ENCODE measurements at regions not wholly inside any gene's neighbourhood (a gene's known extent, or its start where the extent isn't known, plus 50 kb on each side); places are given as distances from the start of the nearest gene placed in this dataset.

DNA sequence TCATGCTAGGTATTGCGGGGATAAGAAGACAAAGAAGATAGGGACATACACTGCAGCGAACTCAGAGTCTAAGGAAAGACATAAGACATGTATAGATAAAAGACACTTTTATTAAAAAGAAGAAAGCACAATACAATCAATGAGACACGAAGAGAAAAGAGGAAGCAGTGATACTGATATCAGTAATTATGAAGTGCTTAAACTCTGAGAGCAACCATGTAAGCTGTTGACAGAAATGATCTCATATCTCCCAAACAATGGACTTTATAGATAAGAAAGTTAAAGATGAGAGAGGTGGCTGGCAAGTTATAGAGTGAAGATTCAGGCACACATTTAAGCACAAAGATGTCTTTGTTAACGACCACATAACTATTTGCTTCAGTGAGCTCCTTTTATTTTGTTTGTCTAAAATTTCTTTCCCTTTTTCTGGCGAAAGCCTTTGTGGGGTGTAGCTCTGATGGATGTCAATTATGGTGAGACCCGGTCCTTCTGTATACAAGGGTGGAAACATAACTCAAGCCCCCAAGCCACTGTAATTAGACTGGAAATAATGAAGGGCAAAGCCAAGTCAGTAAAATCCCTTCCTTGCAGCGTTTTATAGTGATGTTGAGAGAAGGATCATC is 818.0 kb upstream of the SLC10A2 start:
- no peak for TF ChIP-seq GATA2 (IDR thresholded peaks at IDR 0.05; ENCODE audit: low read depth, low read length)
- TF ChIP-seq GATA3 (IDR thresholded peaks at IDR 0.05; ENCODE audit: low read depth, low read length) = no peak

Measured in SH-SY5Y (cell line).